HG02588 (cell line): ENCODE measurements at regions not wholly inside any gene's neighbourhood (a gene's known extent, or its start where the extent isn't known, plus 50 kb on each side); places are given as distances from the start of the nearest gene placed in this dataset.

Experiments
- ATAC-seq: cut with Tn5 transposase; IDR thresholded peaks from one replicate; pipeline ENCODE4 v1.9.1; 2021; ENCODE audit warnings: mild to moderate bottlenecking, moderate library complexity; ENCODE audit not compliant: unreplicated experiment

DNA sequence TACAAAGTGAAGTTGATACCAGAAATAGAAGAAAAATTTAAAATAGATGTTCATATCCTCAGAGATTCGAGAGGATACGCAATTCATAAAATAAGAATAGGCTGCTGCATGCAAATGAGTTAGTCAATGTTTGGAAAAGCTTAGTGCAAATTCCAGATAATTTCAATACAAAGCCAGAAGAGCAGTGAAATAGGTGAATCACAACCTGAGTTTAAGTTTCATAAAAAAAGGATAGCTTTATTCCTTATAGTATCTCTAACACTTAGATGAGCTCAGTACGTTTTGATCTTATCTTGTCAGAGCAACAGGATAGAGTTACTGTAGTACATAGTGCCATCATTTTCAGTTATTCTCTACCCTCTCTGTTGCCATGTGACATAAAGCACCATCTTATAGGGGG, 653.4 kb upstream of the ZNF608 start:
- ATAC-seq: no peak

DNA sequence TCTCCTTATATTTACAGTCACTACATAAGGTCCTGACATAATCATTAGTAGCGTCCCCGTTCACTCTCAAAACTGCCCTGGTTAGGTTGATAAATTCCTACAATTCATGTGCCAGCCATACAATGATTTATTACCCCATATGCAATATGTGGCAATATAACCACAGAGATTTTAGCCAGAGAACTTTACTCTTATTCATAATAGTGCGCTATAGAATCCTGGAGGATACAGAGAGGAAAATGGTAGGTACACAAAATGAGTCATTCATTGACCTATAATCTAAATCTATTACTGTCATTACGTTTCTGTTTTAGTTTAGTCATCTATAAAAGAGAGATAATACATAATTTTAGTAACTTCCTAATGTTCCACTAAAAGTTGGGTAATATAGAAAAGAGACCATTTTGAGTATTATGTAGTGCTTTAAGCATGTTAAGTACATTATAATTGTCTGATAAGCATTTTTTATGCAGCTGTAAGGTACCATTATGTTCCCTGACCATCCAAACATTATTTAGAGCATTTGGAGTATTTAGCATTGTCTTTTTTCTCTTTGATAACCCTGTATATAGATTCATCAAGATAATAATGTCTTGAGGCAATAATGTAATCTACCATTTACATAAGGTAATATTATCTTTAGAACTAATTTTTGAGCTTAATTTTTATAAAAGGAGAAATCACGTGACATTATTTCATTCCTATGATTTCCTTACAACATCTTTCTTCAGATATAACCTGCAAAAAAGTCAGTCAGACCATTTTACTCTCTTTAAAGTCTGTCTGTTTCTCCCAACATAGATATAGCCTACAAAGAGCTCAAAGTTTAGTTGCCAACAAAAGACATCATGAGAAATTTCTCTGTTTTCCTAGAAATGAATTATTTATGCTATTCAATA, 655.5 kb upstream of the ZNF608 start:
- no peak for ATAC-seq

DNA sequence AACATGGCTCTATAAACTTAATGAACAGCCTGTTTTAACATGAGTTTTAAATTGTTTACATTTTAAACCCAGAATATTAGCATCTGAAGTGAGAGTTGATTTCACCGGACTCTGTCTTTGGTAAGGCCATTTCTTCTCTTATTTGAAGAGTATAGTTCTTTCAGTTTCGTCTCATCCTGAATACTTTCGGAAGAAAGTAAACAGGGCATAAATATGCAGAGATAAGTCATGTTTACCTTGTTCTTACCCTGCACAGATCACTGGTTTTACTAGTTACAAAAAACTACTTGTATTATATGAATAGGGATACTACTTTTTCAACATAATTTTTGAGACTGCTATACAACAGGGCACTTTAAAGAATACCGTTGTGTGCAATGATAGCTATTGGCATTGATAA, 656.3 kb upstream of the ZNF608 start:
- no peak for ATAC-seq

DNA sequence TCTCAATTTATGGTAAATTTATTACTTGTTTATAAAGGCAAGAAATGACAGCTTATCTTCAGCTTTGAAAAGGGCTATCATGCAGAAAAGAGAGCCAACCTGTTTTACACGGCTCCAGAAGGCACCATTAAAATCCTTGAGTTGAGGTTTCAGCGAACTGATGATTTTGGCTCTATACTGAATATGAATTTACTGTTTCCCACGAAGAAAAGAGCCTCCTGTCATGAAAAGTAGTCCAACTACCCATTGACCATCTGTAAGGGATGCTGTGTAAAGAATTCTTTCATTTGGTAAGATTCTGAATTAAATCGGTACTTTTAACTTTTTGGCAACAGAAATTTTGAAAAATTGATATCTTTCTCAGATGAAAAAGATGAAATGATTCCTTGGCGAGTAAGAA, 657.6 kb upstream of the ZNF608 start:
- no peak for ATAC-seq

DNA sequence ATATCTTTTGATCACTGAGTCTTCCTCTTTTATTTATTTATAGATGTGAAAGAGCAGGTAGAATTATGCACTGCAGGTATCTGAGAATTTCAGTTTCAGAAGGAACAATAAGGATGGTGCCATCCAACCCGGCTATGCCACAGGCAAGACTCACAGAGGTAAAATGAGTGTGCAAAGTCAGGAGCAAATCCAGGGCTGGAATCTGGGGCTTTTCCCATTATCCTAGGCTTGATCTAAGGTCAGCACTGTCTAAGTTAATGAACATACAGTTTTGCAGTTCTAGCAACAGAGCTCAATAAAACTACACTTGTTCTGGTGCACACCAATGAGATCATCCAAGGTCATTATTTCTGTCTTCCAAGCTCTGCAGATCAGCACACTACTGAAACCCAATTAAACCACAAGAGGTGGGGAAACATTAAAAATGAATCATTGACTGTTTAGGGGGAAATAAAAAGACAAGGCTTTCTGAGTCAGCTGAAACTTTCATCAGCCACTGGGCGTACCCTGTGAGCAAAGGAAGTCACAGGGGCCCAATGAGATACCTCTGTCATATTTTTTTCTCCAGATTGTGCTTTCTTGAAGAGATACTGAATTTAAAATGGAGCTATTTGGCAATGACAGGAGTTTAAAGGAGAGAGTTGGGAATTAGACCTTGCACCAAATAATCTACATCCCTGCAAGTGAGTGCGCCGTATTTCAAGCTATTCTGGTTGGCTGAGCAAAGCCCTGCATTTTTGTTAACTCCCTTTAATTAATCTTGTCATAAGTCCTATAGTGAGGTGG, 662.2 kb upstream of the ZNF608 start:
- ATAC-seq: no peak

DNA sequence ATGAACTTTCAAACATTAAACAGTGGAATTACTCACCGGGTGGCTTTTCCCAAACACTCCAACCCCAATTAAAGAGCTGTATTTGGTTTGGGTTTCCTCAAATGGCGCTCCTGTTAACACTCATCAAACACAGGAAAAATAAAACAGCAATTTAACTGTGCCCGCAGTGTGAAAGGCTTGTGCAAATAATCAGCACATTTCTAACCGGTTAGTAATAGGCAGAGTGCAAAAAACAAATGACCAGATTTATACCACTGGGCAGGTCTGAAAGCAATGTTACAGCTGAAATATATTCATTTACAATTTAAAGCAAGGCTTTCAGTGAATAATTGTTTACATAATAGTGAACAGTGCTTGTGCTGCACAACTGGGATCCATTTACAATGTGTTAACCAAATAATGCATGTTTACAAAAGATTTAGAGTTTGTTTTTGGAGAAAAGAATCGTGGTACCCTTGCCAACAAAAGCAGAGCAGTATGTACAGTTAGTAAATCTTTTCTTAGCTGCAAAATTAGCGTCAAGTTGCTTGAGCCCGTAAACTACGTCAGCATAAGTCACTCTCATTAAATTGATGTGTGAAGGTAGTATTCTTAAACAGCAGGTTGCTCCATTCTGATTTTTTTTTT, 662.9 kb upstream of the ZNF608 start:
- ATAC-seq: no peak

DNA sequence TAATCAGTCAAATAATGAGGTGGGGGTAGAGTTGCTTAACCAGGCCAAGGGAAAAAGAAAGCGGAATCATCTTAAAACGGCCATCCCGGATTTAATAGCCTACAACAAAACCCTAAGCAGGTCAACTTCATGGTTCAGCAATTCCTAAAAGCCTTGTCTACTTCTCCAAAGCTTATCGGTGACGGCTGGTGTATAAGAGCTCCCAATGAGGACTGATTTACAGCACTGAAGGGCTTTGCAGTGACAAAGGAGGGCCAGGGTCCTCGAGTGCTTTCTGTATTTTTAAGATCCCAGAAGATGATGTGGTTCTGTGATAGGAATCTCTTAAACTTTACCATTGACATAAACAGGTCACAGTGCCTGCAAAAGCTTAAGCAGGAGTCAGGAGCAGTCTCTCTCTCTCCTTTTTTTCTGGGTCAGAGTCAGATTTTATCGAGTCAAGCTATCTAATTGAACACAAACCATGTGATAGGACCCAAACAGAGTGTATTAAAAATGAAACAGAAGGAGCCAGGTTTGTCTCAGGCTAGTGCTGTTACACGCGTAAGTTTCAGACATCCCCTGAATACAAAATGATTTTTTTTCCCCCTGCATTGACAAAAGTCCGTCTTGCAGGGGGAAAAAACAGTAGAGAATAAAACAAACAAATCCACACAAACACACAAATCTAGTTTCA, 663.6 kb upstream of the ZNF608 start:
- no peak for ATAC-seq

DNA sequence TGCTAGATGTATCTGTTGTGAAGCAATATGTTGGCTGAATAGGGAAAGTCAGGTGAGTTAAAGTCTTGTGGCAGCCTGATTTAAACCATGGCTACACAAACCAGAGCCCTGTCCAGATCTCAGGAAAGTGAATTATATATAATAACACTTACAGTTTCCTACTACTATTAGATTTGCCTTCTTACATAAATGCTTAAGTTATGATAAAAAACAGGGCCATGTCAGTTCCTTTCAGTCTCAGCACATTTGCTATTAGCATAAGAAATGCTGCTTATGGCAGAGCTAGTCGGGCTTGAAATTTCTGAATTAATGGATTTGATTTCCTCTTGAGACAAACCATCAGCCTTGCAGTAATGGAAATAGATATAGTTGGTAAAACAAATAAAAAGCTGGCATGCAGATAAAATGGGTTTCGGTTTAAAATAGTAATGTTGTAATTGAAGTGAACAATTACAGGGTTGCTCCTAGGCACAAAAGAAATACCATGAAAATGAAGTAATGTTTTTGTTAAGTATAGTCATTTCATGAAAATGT, 664.2 kb upstream of the ZNF608 start:
- ATAC-seq: no peak

DNA sequence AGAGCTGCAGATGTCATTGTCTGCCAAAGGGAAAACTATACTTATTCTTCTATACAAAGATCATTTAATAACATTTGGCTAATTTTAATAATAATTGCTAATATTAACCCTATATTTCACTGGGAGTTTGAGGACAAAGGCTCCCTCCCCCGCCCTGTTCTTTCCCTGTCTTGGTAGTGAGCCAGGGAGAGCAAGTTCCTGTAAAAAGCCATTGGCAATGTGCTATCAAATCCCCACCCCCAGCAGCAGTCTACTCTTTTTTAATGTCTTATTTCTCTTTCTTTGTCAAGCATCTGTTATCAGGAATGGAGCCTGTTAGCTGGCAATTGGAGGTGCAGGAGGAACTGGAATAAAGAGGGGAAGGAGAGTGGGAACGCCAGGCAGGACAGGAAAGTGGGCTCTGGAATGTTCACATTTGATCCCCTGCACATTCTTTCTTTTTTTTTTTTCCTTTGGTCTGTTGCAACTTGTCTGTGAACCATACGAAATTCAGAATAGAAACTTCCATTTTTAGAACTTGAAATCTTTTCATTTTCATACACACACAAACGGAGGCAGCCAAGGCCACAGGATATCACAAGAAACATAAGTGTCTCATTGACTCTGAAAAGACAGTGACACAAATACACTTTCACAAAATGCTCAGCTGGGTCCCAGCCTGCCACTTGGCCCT, 664.8 kb upstream of the ZNF608 start:
- ATAC-seq: peak; percentile 54

DNA sequence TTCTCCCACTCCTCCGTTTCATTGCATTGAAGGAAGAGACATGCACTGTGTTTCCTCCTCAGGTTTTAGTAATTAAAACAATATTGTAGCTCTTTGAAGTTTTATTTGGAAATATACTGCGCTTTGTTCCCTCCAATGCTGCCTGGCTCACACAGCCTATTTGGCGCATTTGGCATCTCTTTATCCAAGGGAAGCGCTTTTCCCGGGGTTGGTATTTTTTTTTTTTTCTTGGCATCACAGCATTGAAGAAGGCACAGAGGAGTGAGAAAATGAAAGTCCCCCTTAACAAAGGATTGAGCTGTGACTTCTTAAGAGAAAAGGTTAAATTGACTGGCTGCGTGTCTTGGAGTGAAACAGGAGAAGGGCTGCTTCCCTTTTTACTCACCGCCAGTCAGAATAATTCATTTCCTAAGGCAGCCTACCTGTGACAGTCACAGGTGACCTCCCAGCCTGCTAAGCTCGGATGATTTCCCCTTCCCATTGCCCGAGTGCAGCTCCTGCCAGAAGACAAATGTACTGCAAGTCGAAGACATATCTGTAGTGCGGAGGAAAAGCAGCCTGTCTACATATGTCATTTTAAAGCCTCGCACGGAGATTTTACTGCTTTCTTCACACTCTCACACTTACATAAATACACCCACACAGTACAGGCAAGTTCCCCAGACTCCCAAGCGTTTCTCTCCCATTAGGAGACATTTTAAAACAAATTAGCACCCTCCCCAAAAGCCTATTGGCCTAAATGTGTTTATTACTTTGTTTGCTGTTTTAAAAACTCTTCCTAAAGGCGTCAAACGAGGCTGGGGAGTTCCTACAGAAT, 665.5 kb upstream of the ZNF608 start:
- ATAC-seq: peak; percentile 52

DNA sequence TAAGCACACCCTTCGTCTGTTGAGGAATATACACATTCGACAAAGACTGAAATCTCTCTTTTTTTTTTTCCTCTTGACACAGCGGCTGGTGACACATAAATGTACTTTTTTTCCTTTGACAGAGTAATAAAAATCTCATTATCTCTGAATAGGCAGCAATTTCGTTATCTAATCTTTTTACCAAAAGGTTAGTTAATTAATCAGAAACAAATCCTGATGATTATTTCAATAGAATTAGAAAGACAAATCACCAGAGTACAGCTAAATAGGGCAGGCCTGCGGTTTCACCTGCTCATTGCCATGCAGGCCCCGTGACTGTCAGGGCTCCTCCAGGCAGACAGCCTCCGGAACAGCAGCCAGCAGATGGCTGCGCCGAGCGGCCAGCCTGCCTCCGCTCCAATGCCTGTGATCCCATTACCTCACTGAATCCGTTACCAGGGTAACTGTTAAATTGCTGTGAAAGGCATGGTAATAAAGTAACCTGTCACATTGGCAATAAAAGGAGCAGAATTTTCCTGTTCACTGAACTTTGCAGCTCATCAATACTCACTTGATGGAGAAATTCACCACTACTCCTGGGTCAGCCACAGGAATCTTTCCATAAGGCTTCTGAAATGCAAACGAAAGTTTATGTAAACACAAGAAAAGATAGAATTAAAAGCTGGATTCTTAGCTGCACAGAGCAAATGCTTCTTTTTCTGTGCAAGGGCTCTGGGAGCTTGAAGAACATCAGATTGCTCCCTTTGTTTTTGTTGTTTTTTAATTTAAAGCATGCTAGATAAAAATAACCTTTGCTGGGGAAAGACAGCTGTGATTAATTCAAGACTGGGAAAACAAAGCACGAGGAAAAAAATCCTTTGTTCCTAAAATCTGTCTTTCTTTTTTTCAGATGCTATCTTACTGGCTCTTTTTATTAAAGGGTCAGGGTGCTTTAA, 666.4 kb upstream of the ZNF608 start:
- ATAC-seq: peak; percentile 32

DNA sequence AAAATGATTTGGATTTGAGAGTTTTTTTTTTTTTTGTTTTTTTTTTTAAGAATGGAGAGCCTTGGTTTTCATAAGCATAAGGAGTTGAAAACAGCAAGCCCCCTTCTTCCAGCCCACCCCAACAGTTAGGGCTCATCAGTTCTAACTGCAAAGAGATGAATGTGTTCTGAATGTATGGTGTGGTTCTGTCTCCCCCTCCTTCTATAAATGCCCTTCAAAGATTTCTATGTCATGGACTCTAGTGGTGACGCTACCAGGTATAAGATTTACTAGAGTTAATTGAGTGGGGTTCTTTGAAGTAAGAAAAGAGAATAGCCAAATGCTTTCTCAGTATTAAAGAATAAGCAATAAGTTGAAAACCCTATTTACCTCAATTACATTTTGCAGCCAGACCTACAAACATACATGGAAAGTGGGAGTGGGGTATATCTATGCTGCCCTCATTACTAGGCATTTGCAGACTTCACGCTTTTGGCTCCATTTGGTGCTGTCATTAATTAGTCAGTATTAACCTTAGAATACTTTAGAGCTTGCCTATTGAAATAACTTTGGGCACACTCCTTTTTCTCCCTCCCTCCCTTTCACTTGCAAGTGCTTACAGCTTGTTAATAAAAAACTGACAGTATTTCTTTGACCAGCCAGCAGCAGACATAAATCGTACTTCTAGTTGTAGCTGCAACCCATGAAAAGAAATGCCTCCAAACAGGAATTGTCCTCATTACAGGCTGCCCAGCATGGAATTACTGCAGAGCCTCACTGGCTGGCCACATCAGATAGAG, 667.2 kb upstream of the ZNF608 start:
- ATAC-seq: no peak

DNA sequence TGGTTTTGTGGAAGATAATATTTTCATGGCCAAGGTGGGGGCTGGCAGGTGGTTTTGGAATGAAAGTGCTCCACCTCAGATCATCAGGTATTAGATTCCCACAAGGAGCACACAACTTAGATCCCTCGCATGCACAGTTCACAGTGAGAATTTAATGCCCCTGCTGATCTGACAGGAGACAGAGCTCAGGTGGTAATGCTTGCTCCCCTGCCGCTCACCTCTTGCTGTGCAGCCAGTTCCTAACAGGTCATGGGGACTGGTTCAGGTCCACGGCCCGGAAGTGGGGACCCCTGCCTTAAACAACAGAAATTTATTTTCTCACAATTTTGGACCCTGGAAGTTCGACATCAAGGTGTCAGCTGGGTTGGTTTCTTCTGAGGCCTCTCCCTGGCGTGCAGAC, 668.7 kb upstream of the ZNF608 start:
- ATAC-seq: no peak

DNA sequence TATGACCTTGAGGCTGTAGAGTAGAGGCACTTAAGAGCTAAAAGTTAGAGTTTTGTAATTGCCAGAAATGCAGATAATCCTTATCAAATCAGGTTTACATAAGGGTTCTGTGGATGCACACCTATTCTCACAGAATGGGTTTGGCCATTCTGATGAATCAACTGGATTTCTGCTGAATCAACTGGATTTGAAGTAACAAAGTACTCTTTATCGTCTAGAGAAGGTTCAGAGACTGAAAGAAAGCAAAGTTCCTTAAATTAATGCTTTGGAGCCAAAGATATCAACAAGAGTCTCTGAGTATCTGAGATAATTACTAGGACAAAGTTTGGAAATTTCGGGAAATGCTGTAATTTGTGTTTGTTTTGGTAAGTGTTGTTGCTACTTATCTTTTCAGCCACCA, 669.6 kb upstream of the ZNF608 start:
- ATAC-seq: no peak

DNA sequence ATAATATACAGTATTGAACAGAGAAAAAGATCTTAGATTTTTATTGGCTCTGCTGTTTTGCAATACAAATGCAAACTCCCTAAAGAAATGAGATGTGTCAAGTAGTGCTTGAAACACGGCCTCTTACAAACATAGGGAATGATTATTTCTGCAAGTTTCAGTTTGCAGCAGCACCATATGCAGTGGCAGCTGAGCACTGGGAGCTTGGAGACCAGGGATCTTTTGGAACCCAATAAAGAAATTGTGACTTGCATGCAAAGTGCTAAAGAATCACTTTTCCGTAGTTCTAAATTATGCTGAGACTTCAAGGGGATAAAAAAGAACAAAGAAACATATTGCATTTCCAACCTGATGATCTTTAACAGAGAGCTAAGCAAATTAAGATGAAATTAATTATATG, 674.6 kb upstream of the ZNF608 start:
- no peak for ATAC-seq

DNA sequence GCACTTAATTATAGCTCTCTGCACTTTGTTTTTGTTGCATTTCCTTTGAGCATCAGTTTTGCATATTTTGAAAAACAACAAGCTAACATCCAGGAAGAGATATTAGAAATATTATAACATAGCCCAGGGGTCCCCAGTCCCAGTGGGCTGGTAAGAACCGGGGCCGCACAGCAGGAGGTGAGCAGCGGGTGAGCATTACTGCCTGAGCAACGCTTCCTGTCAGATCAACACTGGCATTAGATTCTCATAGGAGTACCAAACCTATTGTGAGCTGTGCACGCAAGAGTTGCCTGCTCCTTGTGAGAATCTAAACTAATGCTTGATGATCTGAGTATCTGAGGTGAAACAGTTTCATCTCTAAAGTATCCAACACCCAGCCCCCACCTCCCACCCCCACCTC, 675.9 kb upstream of the ZNF608 start:
- ATAC-seq: no peak

DNA sequence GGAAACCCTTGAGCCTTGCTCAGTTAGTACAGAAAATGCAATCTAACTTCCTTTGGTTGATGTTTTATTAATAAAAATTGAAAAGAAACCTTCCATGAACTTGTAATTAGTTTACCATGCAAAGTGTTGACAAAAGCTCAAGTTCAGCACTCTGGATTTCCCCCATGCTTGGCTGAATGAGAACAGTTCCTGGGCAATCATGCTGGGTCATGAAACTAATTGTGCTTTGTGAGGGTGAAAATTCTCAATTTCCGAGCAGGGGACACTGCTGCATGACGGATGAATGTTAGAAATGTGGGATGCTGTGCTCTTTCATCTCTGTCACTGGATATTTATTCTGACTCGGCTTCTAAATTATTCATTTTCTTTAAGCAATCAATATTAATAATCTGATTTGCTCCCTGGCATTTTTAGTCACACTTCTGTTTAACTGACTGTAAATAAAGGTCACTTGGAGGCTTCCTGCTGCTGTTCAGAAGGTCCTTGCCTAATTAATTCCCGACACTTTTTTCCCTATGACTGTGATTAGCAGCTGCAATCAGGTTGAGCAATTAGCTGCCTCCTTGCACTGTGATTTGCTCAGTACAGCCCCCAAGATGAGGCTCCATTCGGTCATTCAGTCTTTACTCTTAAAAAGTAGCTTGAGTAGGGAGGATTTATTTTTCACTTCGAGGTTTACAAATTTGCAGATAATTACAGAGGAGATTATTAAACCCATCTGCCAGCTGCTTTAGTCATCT, 678.1 kb upstream of the ZNF608 start:
- ATAC-seq: no peak
